Neutrophil (primary cell): ENCODE measurements at regions not wholly inside any gene's neighbourhood (a gene's known extent, or its start where the extent isn't known, plus 50 kb on each side); places are given as distances from the start of the nearest gene placed in this dataset.
"Not testable (repeated sequence)": the region's sequence is repeated elsewhere in the genome, so short reads cannot be mapped to it uniquely, and the experiment has no call there.

Experiments used
- H3K27ac ChIP-seq: fragments of 200-600 bp; sonication (generic); 2 replicates; pipeline ENCODE4 v1.5.1; 2016; ENCODE audit warnings: mild to moderate bottlenecking, moderate library complexity
- H3K27me3 ChIP-seq: fragments of 200-600 bp; sonication (generic); 2 replicates; pipeline ENCODE4 v1.6.0; 2016; ENCODE audit warnings: mild to moderate bottlenecking
- H3K36me3 ChIP-seq: fragments of 200-600 bp; sonication (generic); 2 replicates; pipeline ENCODE4 v1.5.1; 2017
- H3K4me1 ChIP-seq, 2 experiments: fragments of 200-600 bp in 1 of 2; sonication (generic) in 1 of 2; 1 replicate in 1 of 2; 2 replicates in 1 of 2; pipeline versions ENCODE4 v1.5.1 to v1.6.1; 2013 to 2016; ENCODE audit warnings: low read depth in 1 of 2, low read length in 1 of 2, mild to moderate bottlenecking in 1 of 2, moderate library complexity in 1 of 2; ENCODE audit not compliant: control insufficient read depth in 1 of 2, insufficient read depth in 1 of 2
- H3K4me3 ChIP-seq, 2 experiments: fragments of 200-600 bp in 1 of 2; sonication (generic) in 1 of 2; 1 replicate in 1 of 2; 2 replicates in 1 of 2; pipeline ENCODE4 v1.5.1; 2013 to 2016; ENCODE audit warnings: low read depth in 1 of 2, low read length in 1 of 2, mild to moderate bottlenecking in 1 of 2, moderate library complexity in 1 of 2
- H3K9me3 ChIP-seq: fragments of 200-600 bp; sonication (generic); 2 replicates; pipeline ENCODE4 v1.5.1; 2016
- CTCF ChIP-seq: fragments of 200-600 bp; sonication (generic); IDR thresholded peaks from 2 replicates; pipeline ENCODE4 v1.5.1; 2016; ENCODE audit warnings: antibody characterized with exemption

GRCh38 chr4:117162976-117163375 is 77.6 kb upstream of the TRAM1L1 start:
- no peaks in the 10 kb centered on the region for H3K36me3 ChIP-seq
- no peak overlapping the region for H3K27ac ChIP-seq
- no peak for TF ChIP-seq CTCF
- no peaks in the 10 kb centered on the region for H3K4me1 ChIP-seq
- H3K9me3 ChIP-seq, result no peaks in the 10 kb centered on the region
- no peaks in the 10 kb centered on the region for H3K27me3 ChIP-seq
- no peak overlapping the region for H3K4me3 ChIP-seq

DNA sequence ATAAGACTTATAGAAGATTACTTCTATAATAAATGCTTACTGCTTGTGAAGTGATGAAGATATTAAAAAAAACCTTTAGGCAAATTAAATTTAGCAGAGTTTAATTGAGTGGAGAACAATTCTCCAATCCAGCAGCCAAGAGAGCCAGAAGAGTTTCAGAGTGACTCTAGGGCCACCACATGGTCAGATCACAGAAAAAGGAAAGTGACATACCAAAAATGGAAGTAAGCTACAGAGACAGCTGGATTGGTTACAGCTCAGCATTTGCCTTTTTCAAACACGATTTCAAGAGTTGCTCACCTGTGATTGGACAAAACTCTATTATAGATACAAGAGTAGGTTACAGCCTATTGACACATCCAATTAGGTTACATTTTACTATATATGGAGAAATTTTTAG is 79.0 kb upstream of the TRAM1L1 start:
- H3K27ac ChIP-seq, result no peak overlapping the region
- no peaks in the 10 kb centered on the region for H3K27me3 ChIP-seq
- no peaks in the 10 kb centered on the region for H3K36me3 ChIP-seq
- no peak for TF ChIP-seq CTCF
- no peaks in the 10 kb centered on the region for H3K4me1 ChIP-seq
- H3K4me3 ChIP-seq, result no peak overlapping the region
- no peaks in the 10 kb centered on the region for H3K9me3 ChIP-seq

GRCh38 chr4:117175369-117175768 is 90.0 kb upstream of the TRAM1L1 start:
- H3K27ac ChIP-seq, H3K27me3 ChIP-seq, H3K9me3 ChIP-seq, H3K36me3 ChIP-seq, H3K4me3 ChIP-seq, H3K4me1 ChIP-seq: not testable (repeated sequence)

GRCh38 chr4:117203231-117203630 is 117.9 kb upstream of the TRAM1L1 start:
- Histone ChIP-seq H3K27ac (no peak overlapping the region), H3K4me3 (no peak overlapping the region), H3K27me3 (no peaks in the 10 kb centered on the region), H3K4me1 (no peaks in the 10 kb centered on the region), H3K9me3 (no peaks in the 10 kb centered on the region), H3K36me3 (no peaks in the 10 kb centered on the region)
- no peak for TF ChIP-seq CTCF

DNA sequence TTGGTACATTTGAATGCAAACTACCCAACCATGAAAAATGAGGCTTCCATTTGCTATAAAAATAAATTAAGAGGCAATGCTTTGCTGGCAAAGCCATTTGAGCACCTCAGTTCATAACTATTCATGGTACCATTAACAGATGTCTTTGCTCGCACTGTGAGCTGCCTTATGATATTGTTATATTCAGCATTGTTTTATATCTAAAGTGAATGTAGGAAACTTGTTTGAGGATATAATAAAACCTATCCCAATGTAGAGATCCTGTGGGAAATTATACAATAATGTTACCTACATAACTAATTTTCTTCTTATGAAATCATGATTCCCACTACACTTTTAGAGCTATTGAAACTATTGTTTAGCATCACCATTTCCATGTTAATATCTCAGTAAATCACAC is 125.2 kb upstream of the TRAM1L1 start:
- H3K36me3 ChIP-seq, result no peaks in the 10 kb centered on the region
- H3K9me3 ChIP-seq, result no peaks in the 10 kb centered on the region
- TF ChIP-seq CTCF, result no peak
- H3K4me1 ChIP-seq, result no peaks in the 10 kb centered on the region
- H3K27me3 ChIP-seq, result no peaks in the 10 kb centered on the region
- H3K27ac ChIP-seq, result no peak overlapping the region
- no peak overlapping the region for H3K4me3 ChIP-seq

DNA sequence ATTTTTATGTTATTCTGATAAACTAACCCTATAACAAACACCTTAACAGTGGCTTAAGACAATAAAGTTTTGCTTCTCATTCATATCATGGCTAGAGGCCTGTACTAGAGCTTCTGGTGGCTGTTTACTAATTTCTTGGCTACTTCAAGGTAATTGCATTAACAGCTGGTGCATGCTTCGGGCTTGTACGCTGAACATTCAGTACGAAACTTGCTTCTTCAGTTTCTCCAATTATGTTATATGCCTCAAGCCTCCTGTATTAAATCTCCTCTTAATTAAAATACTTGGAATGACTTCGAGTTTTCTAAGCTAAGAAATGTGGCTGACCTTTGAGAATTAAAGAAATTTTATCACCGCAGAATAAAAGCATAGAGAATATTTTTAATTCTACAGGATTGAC is 138.9 kb upstream of the TRAM1L1 start:
- no peaks in the 10 kb centered on the region for H3K4me1 ChIP-seq
- TF ChIP-seq CTCF, result no peak
- no peaks in the 10 kb centered on the region for H3K27me3 ChIP-seq
- no peaks in the 10 kb centered on the region for H3K9me3 ChIP-seq
- H3K36me3 ChIP-seq, result no peaks in the 10 kb centered on the region
- no peak overlapping the region for H3K4me3 ChIP-seq
- no peak overlapping the region for H3K27ac ChIP-seq
